ENCODE measurements at regions not wholly inside any gene's neighbourhood (a gene's known extent, or its start where the extent isn't known, plus 50 kb on each side); places are given as distances from the start of the nearest gene placed in this dataset.

- peak; percentile 41 for DNase-seq
- BruUV-seq (replicated peaks) = no TSS peak
These were observed 92.9 kb upstream of the USP47 start for GRCh38 chr11:11748706-11749365.

More at GRCh38 chr11:11748706-11749365, 92.9 kb upstream of the USP47 start:
- Histone ChIP-seq H2BK15ac (ENCODE audit: low read depth, low read length) (no peak overlapping the region), H3K4me2 (ENCODE audit: low read depth, low read length) (no peak overlapping the region; the same call in 1 of the 2 replicates), H3K56ac (ENCODE audit: extremely low read depth, insufficient read depth, low read length) (no peak overlapping the region), H4K5ac (ENCODE audit: low read depth, low read length) (no peak overlapping the region), H3K9ac (ENCODE audit: low read depth, low read length) (no peak overlapping the region), H3K4ac (ENCODE audit: low read depth, low read length) (no peak overlapping the region; the same call in 1 of the 2 replicates), H3K4me1 (ENCODE audit: control insufficient read depth, insufficient read depth, low read length) (no peaks in the 10 kb centered on the region; the same call in 1 of the 2 replicates), H3K18ac (ENCODE audit: low read depth, low read length) (no peak overlapping the region; the same call in 1 of the 2 replicates), H4K20me1 (ENCODE audit: insufficient read depth, low read length) (no peaks in the 10 kb centered on the region), H4K8ac (ENCODE audit: low read depth in 2 of 2, low read length in 2 of 2) (peak overlapping the region in 1 of 2 experiments; percentile 12; a peak in 1 of 4 replicates), H2BK20ac (ENCODE audit: low read depth, low read length) (peak overlapping the region; percentile 53; the same call in 1 of the 2 replicates), H3K4me3 (ENCODE audit: insufficient read depth, low read depth, low read length) (no peak overlapping the region), H2AFZ (replicated peaks; ENCODE audit: low read length, poor library complexity) (no peak overlapping the region), H3K9me1 (ENCODE audit: insufficient read depth, low read length) (no peaks in the 10 kb centered on the region), H2AK9ac (replicated peaks; ENCODE audit: low read depth, low read length, poor library complexity) (no peak overlapping the region), H3K79me1 (ENCODE audit: low read depth in 1 of 2, low read length in 2 of 2) (no peaks in the 10 kb centered on the region), H3K14ac (replicated peaks; ENCODE audit: low read depth, low read length) (no peak overlapping the region), H4K91ac (ENCODE audit: insufficient read depth, low read depth, low read length) (no peak overlapping the region), H3K27ac (ENCODE audit: insufficient read depth, low read length) (no peak overlapping the region), H2BK120ac (ENCODE audit: low read depth, low read length) (peak overlapping the region; percentile 35; the same call in 1 of the 2 replicates), H3K9me3 (ENCODE audit: control insufficient read depth, insufficient read depth, low read length) (no peaks in the 10 kb centered on the region), H3K36me3 (ENCODE audit: control insufficient read depth, insufficient read depth, low read length) (no peaks in the 10 kb centered on the region), H2AK5ac (ENCODE audit: low read depth, low read length) (no peak overlapping the region), H3K23ac (ENCODE audit: low read depth, low read length) (no peak overlapping the region), H2BK5ac (ENCODE audit: low read depth, low read length, poor library complexity, severe bottlenecking) (peak overlapping the region; percentile 62), H3K27me3 (ENCODE audit: control insufficient read depth, insufficient read depth, low read length) (peaks cover 12% of the 10 kb centered on the region)
- ATAC-seq (ENCODE audit: low read depth) = peak; percentile 61
- dilution Hi-C loops (cut with HindIII; ENCODE audit: low sequenced_read_pairs, unreplicated experiment) = no loop called here
- in situ Hi-C loops (cut with MboI; ENCODE audit: low sequenced_read_pairs) = no loop called here
- intact Hi-C loops (cut with micrococcal nuclease) = no loop called here
- no peak for TF ChIP-seq MAFK (IDR thresholded peaks at IDR 0.05; ENCODE audit: low read depth, low read length)
- TF ChIP-seq RFX5 (IDR thresholded peaks at IDR 0.05; ENCODE audit: low read depth, low read length) = no peak
- TF ChIP-seq RAD21 (IDR thresholded peaks at IDR 0.05; ENCODE audit: low read length) = no peak
- no peak for TF ChIP-seq MAZ (IDR thresholded peaks at IDR 0.05; ENCODE audit: borderline replicate concordance, low read depth, low read length)
- no peak for TF ChIP-seq SMC3 (IDR thresholded peaks at IDR 0.05; ENCODE audit: low read depth, low read length)
- TF ChIP-seq, protein P1, sequence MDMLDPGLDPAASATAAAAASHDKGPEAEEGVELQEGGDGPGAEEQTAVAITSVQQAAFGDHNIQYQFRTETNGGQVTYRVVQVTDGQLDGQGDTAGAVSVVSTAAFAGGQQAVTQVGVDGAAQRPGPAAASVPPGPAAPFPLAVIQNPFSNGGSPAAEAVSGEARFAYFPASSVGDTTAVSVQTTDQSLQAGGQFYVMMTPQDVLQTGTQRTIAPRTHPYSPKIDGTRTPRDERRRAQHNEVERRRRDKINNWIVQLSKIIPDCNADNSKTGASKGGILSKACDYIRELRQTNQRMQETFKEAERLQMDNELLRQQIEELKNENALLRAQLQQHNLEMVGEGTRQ (IDR thresholded peaks at IDR 0.05; ENCODE audit: low read depth, low read length) = no peak
- WGBS, 2 experiments (ENCODE audit: extremely low coverage in 2 of 2, insufficient read length in 1 of 2) = 100% methylated on average over 1 of the region's 4 CpGs; no CpG with 5 or more reads in 1 of the 2 experiments
- ChIA-PET POLR2A (ENCODE audit: unreplicated experiment) (no interaction called here), CTCF (no interaction called here)

Measured in IMR-90 (cell line).